SHP77 (cell line): ENCODE measurements at regions not wholly inside any gene's neighbourhood (a gene's known extent, or its start where the extent isn't known, plus 50 kb on each side); places are given as distances from the start of the nearest gene placed in this dataset.
A peak's percentile ranks its signal among the peaks of the same experiment; 100 is the strongest.

ENCODE experiments used
- DNase-seq, 2 experiments: peaks; one replicate each; lab custom pipeline; 2025; lab: John Stamatoyannopoulos, UW

DNA sequence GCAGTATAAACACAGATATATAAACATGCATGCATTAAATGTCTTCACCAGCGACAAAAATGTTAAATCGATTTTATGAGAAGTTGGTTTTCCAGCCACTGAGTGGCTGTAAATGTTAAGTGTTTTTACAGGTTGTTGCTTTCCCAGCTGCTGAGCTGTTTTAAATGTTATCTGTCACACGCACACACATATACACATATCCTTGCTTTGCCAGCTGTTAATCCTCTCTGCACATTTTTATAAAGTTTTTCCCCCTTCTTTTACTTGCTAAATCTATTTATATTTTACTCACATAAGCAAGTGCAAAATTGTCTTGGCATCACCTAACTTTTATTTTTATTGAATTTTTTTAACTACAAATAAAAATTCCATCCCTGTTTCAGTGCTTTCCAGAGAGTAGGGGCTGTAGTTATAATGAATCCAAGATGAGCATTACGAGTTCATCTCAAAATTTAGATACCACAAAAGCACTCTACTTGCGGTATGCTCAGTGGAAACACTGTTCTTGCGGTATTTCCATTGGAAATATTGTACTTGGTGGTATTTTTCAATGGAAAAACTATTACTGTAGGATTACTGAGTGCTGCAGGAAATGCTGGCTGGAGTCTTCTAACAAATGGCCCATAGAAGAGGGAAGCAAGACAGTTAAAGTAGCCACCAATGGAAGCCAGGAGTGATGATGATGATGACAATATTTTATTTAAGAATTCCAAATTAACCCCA, 124.9 kb upstream of the KCNJ16 start:
- peak; percentile 34 to 51 for DNase-seq

DNA sequence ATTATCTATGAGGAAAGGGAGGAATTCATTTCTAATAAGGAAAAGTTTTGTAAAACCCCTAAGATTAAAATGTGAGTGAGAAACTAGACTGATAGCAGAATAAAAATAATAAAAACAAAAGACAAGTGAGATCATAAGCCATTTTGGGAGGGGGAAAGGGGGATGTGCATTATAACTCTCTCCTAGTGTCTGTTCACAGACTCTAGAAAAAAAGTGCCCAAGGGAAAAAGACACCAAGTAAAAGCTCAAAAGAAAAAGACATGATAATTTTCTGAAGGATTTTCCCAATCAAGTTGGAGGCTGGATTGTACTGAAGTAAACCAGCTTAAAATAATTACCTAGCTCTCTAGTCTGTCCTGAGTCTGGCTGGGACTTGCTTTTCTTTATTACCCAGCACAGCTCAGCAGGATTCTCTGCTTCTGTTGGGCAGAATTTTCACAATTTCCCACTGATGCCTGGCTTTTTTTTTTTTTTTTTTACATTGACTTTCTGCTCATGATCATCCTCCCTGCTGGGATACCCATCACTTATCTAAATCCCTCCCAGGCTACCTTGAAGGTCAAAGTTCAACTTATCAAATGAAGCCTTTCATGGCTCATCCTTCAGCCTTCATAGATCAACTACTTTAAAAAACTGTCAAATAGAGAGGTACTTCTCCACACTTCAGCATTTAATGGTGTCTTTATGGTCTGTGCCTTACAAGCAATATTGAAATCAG, 124.2 kb upstream of the KCNJ16 start:
- no peak for DNase-seq

GRCh38 chr17:69954241-69954925, 120.6 kb upstream of the KCNJ16 start:
- DNase-seq, result no peak

DNA sequence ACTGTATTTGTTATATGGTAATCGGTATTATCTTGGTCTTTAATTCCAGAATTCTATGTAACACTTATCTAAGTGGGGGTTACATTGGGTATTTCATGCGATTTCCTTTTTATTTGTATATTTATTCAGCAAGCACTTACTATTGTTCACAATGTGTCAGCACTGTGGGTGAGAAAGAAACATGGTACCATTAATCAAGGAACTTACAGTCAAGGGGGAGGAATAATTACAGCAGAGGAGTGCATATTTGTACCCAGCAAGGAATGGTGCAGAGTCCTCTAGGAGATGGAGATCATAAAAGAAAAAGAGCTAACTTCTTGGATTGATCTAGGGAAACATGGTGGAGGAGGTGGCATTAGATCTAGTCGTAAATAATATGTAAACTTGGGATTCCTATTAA, 117.0 kb upstream of the KCNJ16 start:
- no peak for DNase-seq

- DNase-seq, result no peak
Observed at GRCh38 chr17:69959283-69959682, 115.7 kb upstream of the KCNJ16 start.

DNA sequence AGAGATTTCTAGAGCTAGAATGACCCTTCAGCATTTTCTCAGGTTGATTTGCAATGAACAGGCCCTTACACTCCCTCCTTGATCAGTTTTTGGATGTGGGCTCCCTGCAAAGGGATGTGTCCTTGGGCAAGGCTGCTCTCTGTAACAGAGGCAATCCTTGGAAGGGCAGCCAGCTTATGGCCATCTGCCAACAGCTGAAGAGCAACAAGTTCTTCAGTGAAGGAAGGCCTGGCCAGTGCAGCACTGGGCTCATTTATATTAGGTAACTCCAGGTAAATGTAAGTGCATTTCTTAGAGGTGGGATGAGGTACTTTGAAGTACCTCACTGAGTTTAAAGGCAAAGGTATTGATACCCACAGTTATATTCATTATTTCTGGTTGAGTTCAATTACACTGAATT, 114.3 kb upstream of the KCNJ16 start:
- DNase-seq, result no peak

DNA sequence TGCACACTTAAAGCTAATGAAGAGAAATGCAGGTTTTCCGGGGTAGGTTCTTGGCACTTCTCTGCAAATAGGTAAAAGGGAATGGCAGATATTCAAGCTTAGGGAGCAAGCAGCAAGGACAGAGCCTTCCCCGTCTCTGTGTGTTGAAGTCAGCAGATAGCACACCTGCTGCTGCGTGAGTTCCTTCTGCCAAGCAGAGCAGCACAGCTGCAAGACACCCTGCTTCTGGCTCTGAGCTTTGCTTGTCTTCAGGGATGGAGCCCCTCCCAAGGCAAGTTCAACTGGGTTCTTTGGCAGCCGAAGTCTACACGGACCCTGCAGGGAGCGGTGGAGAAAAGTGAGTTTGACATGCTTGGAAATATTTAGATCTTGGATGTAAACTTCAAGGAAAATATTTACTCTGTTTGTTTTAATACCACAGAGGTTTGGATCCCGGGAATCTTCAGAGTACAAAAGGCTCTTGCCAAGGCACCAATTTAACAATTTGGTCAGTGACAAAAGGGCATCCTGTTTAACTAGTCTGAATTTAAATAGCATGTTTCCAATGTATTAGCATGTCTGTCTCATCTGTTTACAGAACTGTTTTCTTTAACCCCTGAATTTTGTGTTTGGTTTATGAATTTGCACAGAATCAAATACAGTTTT, 113.4 kb upstream of the KCNJ16 start:
- peak; percentile 26 for DNase-seq

DNA sequence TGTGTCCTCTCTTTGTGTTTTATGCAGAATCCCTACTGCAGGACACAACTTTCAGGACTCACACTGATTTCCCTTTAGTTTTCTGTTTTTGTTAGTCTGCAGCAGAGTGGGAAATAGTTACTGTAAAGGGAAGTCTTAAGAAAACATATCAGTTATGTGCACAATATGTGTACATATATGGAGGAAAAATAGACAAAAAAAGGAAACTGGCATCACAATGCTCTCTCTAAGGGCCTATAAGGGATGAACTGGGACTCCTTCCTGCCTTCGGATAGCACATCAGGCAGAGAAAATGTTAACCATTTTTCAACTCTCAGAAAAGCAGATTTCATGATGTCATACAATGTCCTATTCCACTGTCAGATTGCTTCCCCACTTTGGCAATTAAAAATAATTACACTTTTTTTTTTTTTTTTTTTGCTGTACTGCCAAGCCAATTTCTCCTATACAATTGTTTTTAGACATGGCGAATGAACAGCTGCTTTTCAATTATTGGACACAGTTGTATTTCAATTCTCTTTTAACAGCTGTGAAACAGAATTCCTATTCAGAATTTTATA, 112.5 kb upstream of the KCNJ16 start:
- no peak for DNase-seq

- DNase-seq, result no peak
Observed at GRCh38 chr17:69967910-69968411, 107.1 kb upstream of the KCNJ16 start.

- DNase-seq, result no peak
Observed at GRCh38 chr17:69969897-69970296, 105.1 kb upstream of the KCNJ16 start.

DNA sequence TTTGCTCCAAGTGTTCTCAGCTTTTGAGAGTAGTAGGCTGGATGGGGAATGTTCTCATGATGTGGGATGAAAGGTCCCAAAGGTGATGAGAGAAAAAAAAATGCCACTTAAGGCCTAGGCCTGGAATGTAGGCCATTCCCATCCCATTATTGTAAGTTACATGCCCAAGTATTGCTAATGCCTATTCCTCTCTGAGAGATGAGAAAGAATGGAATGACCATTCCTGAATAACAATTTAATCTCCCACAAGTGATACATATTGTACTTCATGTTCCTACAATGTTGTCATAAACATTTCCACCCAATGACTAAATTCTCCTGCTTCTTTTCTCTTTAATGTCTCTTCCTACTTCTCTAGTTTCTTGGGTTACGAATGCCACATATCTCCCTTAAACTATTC, 102.8 kb upstream of the KCNJ16 start:
- no peak for DNase-seq

DNA sequence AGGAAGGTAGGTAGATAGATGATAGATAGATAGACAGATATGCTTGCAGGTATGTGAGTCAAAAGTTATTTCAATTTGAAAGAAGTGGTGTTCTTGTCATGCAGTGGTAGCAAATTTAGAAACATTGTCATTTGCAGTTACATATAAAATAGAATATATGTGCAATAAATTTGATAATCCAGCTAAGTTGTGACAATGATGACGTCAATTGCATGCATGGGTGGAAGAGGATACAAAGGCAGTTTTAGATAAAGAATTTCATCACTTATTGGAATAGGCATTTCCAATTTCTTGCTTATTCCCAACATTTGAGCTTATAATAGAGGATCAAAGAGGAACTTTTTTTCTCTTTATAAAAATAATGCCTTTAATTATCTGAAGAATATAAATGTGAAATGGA, 99.2 kb upstream of the KCNJ16 start:
- no peak for DNase-seq

DNA sequence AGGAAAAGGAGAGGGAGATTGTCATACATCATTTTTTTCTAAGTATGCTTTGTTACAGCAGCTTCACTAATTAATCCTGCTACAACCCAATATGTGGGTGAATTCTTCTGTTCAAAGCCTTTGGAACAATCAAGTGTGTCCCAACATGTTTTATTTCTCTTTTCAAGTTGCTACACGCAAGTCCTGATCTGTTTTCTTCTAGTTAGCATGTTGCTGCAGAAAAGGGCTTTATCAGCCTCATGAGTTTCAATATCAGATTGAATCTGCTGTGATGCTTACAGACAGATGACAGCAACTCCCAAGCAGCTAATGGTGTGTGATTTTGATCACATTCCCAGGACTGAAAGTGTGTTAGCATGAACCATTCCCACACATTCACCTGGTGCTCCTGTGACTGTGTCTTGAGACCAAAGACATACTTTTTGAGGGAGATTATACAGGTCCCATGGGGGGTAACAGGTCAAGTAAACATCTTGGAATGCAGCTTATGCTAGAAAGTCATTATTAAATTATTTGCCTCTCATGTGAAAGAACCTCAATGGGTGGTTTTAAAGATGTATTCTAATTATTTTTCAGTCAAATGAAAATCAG, 96.9 kb upstream of the KCNJ16 start:
- no peak for DNase-seq

GRCh38 chr17:69981441-69981840, 93.6 kb upstream of the KCNJ16 start:
- DNase-seq, result no peak

DNA sequence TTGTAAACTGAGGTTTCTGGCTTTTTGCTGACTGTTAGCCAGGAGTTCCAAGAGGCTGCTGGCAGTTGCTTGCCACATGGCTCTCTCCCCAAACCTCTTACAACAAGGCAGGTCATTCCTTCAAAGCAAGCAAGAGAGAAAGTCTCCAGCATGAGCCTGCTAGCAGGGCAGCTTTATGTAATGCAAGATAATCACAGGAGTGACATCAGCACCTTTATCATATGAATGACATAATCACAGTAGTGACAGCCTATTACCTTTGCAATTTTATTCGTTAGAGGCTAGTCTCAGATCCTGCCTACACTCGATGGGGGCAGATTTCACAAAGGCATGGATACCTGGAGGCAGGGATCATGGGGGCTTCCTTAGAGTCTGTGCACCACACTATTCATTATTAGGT, 79.5 kb upstream of the KCNJ16 start:
- no peak for DNase-seq

DNA sequence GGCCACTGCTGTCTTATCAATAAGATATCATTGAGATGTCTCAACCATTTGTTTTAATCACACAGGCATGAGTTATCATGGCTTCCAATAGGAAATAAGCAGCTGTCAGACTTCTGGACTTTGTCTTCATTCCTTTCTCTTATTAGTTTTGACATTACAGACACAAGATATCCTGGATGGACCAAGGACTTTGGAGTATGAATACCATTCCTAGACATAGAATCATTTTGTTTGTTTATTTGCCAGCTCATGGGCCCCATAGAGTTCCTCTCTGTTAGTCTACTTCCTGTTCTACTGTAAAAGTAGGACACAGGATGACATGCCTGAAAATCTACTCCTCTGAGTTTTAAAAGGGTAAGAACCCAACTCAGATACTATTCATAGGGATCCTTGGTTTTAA, 77.7 kb upstream of the KCNJ16 start:
- no peak for DNase-seq

DNA sequence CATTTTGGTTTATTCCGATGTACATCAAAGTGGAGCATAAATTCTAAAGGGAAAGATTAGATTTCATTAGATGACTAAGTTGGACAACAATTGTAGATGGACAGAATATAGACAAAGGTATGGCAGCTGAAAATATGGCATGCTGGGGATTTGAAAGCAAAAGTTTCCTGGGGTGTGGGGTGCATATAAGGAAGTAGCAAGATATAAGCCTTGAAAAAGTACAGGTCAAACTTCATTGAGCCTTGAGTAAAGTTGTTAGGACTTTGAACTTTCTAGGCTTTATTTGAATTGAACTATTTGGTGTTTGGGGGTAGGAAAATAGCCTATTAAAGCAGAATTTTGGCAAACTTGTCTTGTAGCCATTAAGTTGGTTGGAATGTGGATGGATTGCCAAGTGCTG, 75.8 kb upstream of the KCNJ16 start:
- DNase-seq, result no peak

DNA sequence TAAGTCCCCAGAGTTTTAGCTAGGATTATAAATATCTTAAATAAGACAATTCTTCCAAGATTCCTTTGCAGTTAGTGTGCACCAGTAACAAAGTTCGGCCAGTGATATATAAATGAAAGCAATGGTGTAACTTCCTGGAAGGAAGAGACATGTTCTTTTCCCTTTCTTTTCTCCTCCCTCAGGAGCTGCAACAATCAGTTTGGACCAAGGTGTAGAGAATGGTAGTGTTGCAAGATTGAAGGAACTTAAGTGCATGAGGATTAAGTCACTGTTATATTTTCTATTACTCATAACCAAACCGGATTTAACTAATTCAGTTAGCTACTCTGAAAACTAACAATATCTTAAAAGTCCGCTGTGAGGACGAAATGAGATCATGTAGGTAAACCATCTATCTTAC, 68.9 kb upstream of the KCNJ16 start:
- DNase-seq, result no peak

GRCh38 chr17:70011750-70012149, 63.3 kb upstream of the KCNJ16 start:
- no peak for DNase-seq

DNA sequence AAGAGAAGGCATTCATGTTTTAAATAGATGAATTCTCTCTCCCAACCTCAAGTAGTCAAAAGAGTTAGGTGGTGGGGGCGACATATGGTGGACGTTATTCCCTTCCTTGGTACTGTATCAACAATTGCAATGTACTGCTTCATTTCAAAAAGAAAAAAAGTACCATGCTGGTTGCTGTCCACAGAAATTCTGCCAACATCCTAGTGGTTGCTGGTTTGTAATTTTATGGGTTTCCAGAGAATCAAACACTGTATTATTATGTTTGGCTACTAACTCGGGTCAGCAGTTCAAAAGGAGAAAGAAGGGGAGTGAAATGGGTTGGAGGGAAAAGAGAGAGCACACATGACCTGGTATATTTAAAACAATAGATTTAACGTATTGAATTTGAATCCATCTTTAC, 61.1 kb upstream of the KCNJ16 start:
- DNase-seq, result no peak

- DNase-seq, result no peak
Observed at GRCh38 chr17:70017112-70017511, 57.9 kb upstream of the KCNJ16 start.

GRCh38 chr17:70017941-70018340, 57.1 kb upstream of the KCNJ16 start:
- no peak for DNase-seq
